ENCODE measurements at regions not wholly inside any gene's neighbourhood (a gene's known extent, or its start where the extent isn't known, plus 50 kb on each side); places are given as distances from the start of the nearest gene placed in this dataset.

DNA sequence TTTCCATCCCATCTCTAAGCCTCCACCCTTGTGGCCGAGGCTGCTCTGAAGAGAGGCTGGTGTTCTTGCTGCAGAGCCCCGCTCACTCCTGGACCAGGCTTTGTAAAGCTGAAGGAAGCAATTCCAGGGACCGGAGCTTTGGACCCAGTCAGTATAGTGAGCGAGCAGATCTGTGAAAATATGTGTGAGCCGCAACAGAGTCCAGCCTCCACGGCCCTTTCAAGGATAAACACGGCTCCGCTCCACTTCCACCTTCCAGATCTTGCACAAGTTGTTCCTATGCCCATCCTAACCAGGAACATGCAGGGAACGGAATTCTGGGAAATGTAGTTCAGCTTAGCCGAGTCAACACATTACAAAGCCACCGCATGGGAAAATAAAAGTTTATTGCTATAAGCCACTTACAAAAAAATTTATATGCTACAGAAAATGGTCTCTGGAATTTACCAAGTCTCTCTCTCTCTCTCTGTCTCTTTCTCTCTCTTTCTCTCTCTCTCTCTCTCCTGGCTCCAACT lies 151.7 kb upstream of the ZNF521 start:
- Histone ChIP-seq H4K20me1 (ENCODE audit: insufficient read depth, low read length) (no peaks in the 10 kb centered on the region), H3K23ac (ENCODE audit: low read depth, low read length) (peak overlapping the region; percentile 74), H3K4me3 (ENCODE audit: insufficient read depth, low read depth, low read length) (peak overlapping the region; percentile 42), H3K9me3 (ENCODE audit: control insufficient read depth, insufficient read depth, low read length) (no peaks in the 10 kb centered on the region), H3K27me3 (ENCODE audit: control insufficient read depth, insufficient read depth, low read length) (peaks cover 3% of the 10 kb centered on the region; the same call in 1 of the 2 replicates), H3K18ac (ENCODE audit: low read depth, low read length) (peak overlapping the region; percentile 30), H3K36me3 (ENCODE audit: control insufficient read depth, insufficient read depth, low read length) (no peaks in the 10 kb centered on the region), H3K9ac (ENCODE audit: low read depth, low read length) (peak overlapping the region; percentile 70), H3K4me2 (ENCODE audit: low read depth, low read length) (peak overlapping the region; percentile 67), H2BK15ac (ENCODE audit: low read depth, low read length) (peak overlapping the region; percentile 46; the same call in 2 of the 3 replicates), H3K14ac (replicated peaks; ENCODE audit: low read depth, low read length) (peak overlapping the region; percentile 80), H3K4me1 (ENCODE audit: control insufficient read depth, insufficient read depth, low read length) (no peaks in the 10 kb centered on the region), H3K27ac (ENCODE audit: insufficient read depth, low read length) (peak overlapping the region; percentile 72), H2BK5ac (ENCODE audit: low read depth, low read length, poor library complexity, severe bottlenecking) (peak overlapping the region; percentile 20), H4K5ac (ENCODE audit: low read depth, low read length) (peak overlapping the region; percentile 70), H2AK9ac (replicated peaks; ENCODE audit: low read depth, low read length, poor library complexity) (peak overlapping the region; percentile 85), H2BK120ac (ENCODE audit: low read depth, low read length) (peak overlapping the region; percentile 91), H4K8ac (ENCODE audit: low read depth in 2 of 2, low read length in 2 of 2) (peak overlapping the region; percentile 64 to 93), H3K56ac (ENCODE audit: extremely low read depth, insufficient read depth, low read length) (peak overlapping the region; percentile 73), H3K4ac (ENCODE audit: low read depth, low read length) (peak overlapping the region; percentile 91), H3K79me1 (ENCODE audit: low read depth in 1 of 2, low read length in 2 of 2) (no peaks in the 10 kb centered on the region), H4K91ac (ENCODE audit: insufficient read depth, low read depth, low read length) (peak overlapping the region; percentile 87), H3K9me1 (ENCODE audit: insufficient read depth, low read length) (0 out of 2 replicates have a peak, but pooled peaks cover 3% of the 10 kb centered on the region), H2AFZ (replicated peaks; ENCODE audit: low read length, poor library complexity) (peak overlapping the region; percentile 97), H2AK5ac (ENCODE audit: low read depth, low read length) (no peak overlapping the region), H2BK20ac (ENCODE audit: low read depth, low read length) (peak overlapping the region; percentile 84)
- no TSS peak for BruUV-seq (replicated peaks)
- WGBS, 2 experiments (ENCODE audit: extremely low coverage in 2 of 2, insufficient read length in 1 of 2), result no CpG with 5 or more reads among the region's 11 CpGs
- ATAC-seq (ENCODE audit: low read depth) (peak; percentile 99), DNase-seq (peak; percentile 87)
- intact Hi-C loops (cut with micrococcal nuclease) (loop anchor here (1.0 to 10.0 kb wide), 3 partner anchors 151 to 629 kb away; partner anchors contain the start of gene ZNF521), in situ Hi-C loops (cut with MboI; ENCODE audit: low sequenced_read_pairs) (no loop called here), dilution Hi-C loops (cut with HindIII; ENCODE audit: low sequenced_read_pairs, unreplicated experiment) (no loop called here)
- POLR2A ChIA-PET (ENCODE audit: unreplicated experiment), result no interaction called here
- CTCF ChIA-PET, result interaction anchor here (0.6 to 1.1 kb wide), 3 partner anchors 10 to 71 kb away, joined by 3 read pairs; no protein-coding TSS in a partner anchor
- TF ChIP-seq SMC3 (IDR thresholded peaks at IDR 0.05; ENCODE audit: low read depth, low read length) (peak; percentile 16; the same call in 1 of the 2 replicates), MAZ (IDR thresholded peaks at IDR 0.05; ENCODE audit: borderline replicate concordance, low read depth, low read length) (peak; percentile 46; the same call in 1 of the 2 replicates), RAD21 (IDR thresholded peaks at IDR 0.05; ENCODE audit: low read length) (peak; percentile 17; the same call in 1 of the 2 replicates), CEBPB (IDR thresholded peaks at IDR 0.05; ENCODE audit: low read depth, low read length) (peak; percentile 82)
- TF ChIP-seq, protein P1, sequence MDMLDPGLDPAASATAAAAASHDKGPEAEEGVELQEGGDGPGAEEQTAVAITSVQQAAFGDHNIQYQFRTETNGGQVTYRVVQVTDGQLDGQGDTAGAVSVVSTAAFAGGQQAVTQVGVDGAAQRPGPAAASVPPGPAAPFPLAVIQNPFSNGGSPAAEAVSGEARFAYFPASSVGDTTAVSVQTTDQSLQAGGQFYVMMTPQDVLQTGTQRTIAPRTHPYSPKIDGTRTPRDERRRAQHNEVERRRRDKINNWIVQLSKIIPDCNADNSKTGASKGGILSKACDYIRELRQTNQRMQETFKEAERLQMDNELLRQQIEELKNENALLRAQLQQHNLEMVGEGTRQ (IDR thresholded peaks at IDR 0.05; ENCODE audit: low read depth, low read length), result no peak

Data from IMR-90 (cell line).